Upper lobe of right lung (tissue), 1 donor: ENCODE measurements at regions not wholly inside any gene's neighbourhood (a gene's known extent, or its start where the extent isn't known, plus 50 kb on each side); places are given as distances from the start of the nearest gene placed in this dataset.

ENCODE experiments used
- ATAC-seq: fragments of 200-7000 bp; cut with Tn5 transposase; one replicate; pipeline ENCODE4 v1.9.1; 2020; ENCODE audit warnings: mild to moderate bottlenecking, moderate library complexity
- DNase-seq: peaks from one replicate; pipeline ENCODE4 v3.0.0-alpha.2; 2020
- H3K27ac ChIP-seq: fragments of 200-600 bp; one replicate; pipeline ENCODE4 v1.8.0; 2022
- H3K27me3 ChIP-seq: fragments of 200-600 bp; one replicate; pipeline ENCODE4 v1.8.0; 2022; ENCODE audit warnings: mild to moderate bottlenecking
- H3K36me3 ChIP-seq: fragments of 200-600 bp; one replicate; pipeline ENCODE4 v1.8.0; 2022
- H3K4me1 ChIP-seq: fragments of 200-600 bp; one replicate; pipeline ENCODE4 v1.8.0; 2022
- H3K4me3 ChIP-seq: fragments of 200-600 bp; one replicate; pipeline ENCODE4 v1.8.0; 2022; ENCODE audit warnings: mild to moderate bottlenecking
- H3K9me3 ChIP-seq: fragments of 200-600 bp; one replicate; pipeline ENCODE4 v1.8.0; 2022
- CTCF ChIP-seq: fragments of 200-600 bp; IDR thresholded peaks from one replicate; pipeline ENCODE4 v1.8.0; 2022; ENCODE audit warnings: antibody characterized with exemption
- intact Hi-C: fragments of 100-400 bp; cut with DNase I; formaldehyde crosslinking; loops from one replicate; pipeline ENCODE4 v1.11.0; 2022
- donor health status: DM: no; HTN: yes; CAD: no; lungs with severe emphysema.

DNA sequence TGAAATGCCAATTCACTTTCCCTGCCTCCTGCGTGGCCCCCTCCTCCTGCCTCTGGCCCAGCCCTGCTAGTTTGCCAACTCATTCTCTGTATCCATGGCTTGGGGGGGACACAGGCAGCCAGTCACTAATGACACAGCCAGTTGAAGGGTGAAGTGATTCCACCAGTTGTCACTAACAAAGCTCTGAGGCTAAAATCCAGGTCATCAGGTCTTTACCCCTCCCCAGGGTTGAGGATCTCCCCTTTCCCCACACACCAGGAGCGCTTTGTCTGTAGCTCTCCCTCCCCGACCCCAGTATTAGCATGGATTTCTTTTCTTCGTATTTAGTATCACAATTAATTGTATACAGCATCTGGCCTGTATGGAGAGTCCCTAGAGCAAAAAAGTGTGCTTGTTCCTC lies 394.1 kb downstream of the RRAGC start:
- intact Hi-C loops = no loop called here
- no peak for ATAC-seq
- H3K27ac ChIP-seq = no peak overlapping the region

DNA sequence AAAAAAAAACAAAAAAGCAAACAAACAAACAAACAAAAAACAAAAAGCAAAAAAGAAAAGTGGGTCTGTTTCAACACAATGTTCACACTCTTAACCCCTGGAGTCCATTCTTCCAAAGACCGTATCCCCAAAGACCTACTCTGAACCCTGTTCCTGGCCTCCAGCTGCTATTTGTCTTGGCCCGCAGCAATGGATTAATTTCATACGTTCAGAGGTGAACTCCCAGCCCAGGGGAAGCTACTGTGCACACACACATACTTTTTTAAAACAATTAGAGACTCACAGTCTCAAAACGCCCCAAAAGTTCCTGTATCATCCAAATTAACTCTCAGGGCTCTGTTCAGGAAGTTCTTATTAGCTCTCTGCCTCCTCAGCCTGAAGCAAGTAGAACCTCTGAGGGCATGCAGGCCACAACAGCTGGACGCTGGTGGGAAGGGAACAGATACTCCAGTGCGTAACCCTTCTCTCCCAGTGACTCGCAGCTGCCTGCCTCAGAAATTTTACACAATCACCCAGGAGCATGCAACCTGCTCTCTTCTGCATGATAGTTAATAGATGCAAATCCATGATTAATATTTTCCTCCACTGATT lies 395.4 kb downstream of the RRAGC start:
- H3K27ac ChIP-seq = no peak overlapping the region
- H3K4me3 ChIP-seq = no peak overlapping the region
- TF ChIP-seq CTCF = no peak
- ATAC-seq (peak; percentile 36), DNase-seq (no peak)
- intact Hi-C loops = no loop called here
- H3K4me1 ChIP-seq = no peaks in the 10 kb centered on the region
- H3K9me3 ChIP-seq = no peaks in the 10 kb centered on the region
- H3K36me3 ChIP-seq = no peaks in the 10 kb centered on the region
- H3K27me3 ChIP-seq = no peaks in the 10 kb centered on the region

More for the DNA sequence above, 394.1 kb downstream of the RRAGC start:
- no peak for DNase-seq
- Histone ChIP-seq H3K36me3 (no peaks in the 10 kb centered on the region), H3K4me1 (no peaks in the 10 kb centered on the region), H3K9me3 (no peaks in the 10 kb centered on the region), H3K4me3 (no peak overlapping the region), H3K27me3 (no peaks in the 10 kb centered on the region)
- no peak for TF ChIP-seq CTCF

GRCh38 chr1:38463074-38463473 lies 396.5 kb downstream of the RRAGC start:
- no peak overlapping the region for H3K4me3 ChIP-seq
- intact Hi-C loops = no loop called here

DNA sequence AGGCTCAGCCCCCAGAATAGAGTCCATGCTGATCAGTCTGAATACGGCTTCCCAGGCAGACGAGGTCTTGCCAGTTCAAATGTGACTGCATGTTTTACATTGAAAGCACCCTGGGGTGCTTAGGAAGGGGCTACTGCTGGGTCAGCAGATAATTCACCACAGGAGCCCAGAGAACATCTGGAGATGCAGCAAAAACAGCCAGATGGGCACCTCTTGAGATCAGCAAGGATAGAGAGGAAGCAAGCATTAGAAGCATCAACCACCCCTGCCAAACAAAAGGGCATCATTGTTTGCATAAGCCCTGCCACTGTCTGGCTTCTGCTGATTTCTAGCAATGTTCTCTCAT lies 403.1 kb downstream of the RRAGC start:
- H3K4me1 ChIP-seq = no peaks in the 10 kb centered on the region
- H3K36me3 ChIP-seq = no peaks in the 10 kb centered on the region
- intact Hi-C loops = no loop called here
- no peak for ATAC-seq
- no peaks in the 10 kb centered on the region for H3K9me3 ChIP-seq
- no peak for DNase-seq
- no peak overlapping the region for H3K27ac ChIP-seq
- H3K27me3 ChIP-seq = no peaks in the 10 kb centered on the region
- H3K4me3 ChIP-seq = no peak overlapping the region
- no peak for TF ChIP-seq CTCF

More at GRCh38 chr1:38463074-38463473, 396.5 kb downstream of the RRAGC start:
- Histone ChIP-seq H3K4me1 (no peaks in the 10 kb centered on the region), H3K36me3 (no peaks in the 10 kb centered on the region), H3K27me3 (no peaks in the 10 kb centered on the region), H3K9me3 (no peaks in the 10 kb centered on the region), H3K27ac (no peak overlapping the region)
- TF ChIP-seq CTCF = no peak
- DNase-seq (no peak), ATAC-seq (no peak)

DNA sequence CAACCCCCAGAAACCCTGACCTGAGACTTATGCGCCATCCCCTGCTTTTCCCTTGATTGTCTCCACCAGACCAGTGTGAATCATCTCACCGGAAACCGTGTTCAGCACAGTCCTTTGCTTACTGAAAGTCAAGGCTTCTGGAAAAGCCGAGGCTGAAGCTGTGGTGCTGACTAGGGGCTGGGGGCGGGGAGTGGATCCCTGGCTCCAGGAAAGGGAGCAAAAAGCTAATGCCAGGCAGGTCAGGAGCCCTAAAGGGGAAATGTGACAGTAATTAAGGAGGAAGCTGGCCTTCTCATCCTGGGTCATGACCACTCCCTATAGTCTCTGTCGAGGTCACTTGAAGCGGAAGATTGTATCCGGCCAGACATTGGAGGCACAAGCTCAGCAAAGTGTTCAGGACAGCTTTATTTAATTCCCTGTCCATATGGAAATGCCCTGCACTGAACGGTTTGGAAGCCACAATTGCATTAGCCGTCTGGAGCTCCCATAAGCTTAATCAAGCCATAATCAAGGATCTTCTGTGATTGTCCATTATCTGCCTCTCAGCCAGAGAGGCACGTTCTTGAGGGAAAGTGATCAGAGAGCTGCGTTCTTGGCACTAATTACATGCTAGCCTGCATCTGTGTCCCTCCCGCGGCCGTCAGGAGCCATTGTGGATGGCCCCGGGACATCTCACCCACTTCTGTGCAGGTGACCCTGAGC lies 403.6 kb downstream of the RRAGC start:
- DNase-seq (no peak), ATAC-seq (no peak)
- no peak overlapping the region for H3K27ac ChIP-seq
- no peaks in the 10 kb centered on the region for H3K27me3 ChIP-seq
- intact Hi-C loops = no loop called here
- no peaks in the 10 kb centered on the region for H3K36me3 ChIP-seq
- TF ChIP-seq CTCF = no peak
- no peaks in the 10 kb centered on the region for H3K9me3 ChIP-seq
- H3K4me1 ChIP-seq = peaks cover 2% of the 10 kb centered on the region
- no peak overlapping the region for H3K4me3 ChIP-seq
